GM19468 (cell line): ENCODE measurements at regions not wholly inside any gene's neighbourhood (a gene's known extent, or its start where the extent isn't known, plus 50 kb on each side); places are given as distances from the start of the nearest gene placed in this dataset.

Source experiments
- ATAC-seq: cut with Tn5 transposase; IDR thresholded peaks from one replicate; pipeline ENCODE4 v1.9.1; 2021; ENCODE audit warnings: mild to moderate bottlenecking, moderate library complexity, moderate number of reproducible peaks; ENCODE audit not compliant: unreplicated experiment; ENCODE audit errors: extremely low read depth

DNA sequence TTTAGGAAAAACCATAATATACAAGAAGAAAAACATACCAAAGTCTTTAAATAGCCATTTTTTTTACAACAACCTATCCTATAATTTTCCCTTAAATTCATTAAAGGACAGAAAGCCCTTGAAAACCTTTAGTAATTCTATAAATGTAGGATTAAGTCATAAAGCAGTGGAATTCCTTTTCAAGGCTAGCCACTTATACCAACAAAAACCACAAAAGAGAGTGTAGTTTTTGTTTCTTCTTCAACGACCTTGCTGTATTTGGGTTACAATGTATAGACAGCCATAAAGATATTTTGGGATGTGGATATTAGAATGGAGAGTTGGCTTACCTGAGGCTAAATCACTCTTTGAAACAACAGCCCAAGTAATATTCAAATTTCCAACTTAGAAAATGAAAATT, 296.6 kb upstream of the CDIN1 start:
- ATAC-seq = no peak

DNA sequence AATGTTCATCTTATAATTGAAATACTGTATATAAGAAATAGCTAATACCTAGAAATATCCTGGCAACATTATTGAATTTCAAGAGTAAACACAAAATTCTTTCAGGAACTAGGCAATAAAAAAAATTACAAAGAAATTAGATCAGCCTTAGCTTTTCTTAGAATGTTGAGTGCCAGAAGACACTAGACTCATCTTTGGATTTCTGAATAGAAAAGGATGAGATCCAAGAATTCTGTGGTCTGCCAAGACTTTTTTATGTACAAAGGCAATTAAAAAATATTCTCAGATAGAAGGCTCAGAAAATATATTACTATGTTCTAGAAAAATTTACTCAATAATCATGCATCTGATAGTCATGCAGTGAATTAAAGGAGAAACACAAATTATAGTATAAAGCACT, 294.5 kb upstream of the CDIN1 start:
- ATAC-seq = no peak

DNA sequence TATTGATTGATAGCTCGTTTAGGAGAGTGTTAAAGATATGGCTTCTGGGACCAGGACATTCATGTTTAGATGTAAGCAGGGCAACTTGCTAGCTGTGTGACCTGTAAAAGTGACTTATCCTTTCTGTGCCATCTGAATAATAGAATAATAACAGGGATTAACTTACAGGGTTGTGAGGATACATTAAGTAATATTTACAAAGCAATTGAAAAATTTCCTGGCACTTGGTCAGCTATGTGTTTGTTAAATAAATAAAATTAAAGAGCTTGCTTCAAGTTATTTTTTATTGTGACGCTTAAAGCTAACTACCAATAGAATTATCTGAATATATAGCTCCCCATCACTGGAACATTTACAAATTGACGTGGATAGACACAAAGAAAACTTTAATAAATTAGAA, 287.9 kb upstream of the CDIN1 start:
- ATAC-seq = no peak

DNA sequence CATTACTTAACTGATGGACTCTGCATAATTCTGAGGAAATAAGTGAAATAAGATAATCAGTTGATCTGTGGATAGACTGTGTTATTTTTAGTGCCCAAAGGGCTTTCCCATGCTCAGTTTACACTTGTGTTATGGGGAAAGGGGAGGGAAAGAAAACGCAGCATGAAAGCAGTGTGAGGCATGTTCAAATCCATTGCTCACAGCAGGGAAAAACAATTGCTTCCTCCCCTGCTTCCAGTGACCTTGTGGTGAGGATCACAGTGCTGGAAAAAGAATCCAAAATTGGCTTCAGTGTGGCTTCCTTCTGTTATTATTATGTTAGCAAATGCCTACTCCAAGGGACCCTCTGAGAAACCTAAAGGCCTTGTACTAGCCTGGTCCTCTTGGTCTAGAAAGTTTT, 285.1 kb upstream of the CDIN1 start:
- ATAC-seq = no peak

DNA sequence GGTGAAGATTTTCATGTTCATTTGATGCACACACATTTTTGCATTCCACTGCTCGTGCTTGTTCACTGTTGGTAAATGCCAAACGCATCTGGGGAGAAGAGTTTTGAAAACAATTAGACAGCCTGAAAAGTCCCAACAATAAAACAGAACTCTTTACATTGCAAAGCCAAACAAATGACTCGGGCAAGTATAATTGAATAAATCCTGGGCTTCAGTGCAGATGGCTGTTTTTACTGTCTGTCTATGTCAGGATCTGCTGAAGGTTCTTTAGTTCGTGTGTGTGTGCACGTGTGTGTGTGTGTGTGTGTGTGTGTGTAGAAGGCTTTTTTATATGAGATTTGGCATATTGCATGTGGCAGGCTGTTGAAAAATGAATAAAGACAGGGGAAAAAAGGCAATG, 277.5 kb upstream of the CDIN1 start:
- no peak for ATAC-seq

DNA sequence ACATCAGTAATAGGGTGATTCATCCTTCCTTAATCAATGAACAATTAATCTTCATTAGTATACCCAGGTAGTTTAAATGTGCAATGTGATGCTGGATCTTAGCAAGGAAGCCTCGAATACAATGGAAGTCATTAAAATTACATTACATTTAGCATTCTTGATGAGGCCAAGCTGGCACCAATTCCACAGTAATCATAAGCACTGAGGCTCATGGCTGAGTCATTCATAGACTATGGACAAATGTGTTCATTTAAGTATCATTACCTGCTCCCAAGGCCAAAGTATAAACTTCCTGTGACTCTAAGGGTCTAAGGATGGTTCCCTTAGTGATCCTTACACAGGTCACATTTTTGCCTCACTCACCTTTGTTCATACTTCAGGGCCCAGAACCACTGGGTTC, 266.4 kb upstream of the CDIN1 start:
- no peak for ATAC-seq

DNA sequence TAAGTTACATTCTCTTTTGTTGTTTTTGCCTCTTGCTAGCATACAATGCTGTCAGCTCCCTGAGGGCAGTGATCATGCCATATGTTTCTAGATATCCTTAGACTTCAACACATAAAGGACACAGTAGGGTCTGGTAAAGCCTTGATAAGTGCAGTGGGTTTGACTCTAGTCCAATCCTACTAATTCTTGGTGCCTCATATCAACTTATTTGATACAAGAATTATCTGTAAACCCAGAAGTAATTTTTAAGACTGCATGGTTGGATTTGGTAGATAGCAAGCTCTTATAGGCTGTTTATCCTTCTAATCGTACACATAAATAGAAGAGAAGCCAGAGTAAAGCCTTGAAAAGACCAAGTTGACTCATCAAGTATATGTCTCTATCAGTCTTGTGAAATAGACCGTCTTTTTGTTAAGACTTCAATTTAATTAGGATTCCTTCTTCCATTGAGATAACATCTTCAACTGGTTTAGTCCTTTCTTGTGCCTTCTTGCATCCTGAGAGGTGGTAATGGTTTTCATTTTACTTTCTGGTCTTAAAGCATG, 265.6 kb upstream of the CDIN1 start:
- ATAC-seq = no peak

DNA sequence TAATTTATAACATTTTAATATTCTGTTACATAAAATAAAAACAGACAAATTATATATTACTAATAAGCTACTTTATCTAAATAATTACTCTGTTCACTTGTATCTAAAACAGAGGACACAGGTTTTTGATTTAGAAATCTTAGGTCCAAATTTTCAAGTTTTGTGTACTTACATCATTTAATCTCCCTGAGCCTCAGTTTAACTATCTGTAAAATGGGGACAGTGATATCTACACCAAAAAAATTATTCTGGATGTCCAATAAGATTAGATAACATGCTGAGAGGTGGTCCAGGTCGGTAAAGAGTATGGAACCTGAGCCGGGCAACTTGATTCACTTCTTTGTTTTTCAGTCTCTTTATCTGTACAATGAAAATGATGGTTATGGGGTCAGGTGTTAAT, 263.8 kb upstream of the CDIN1 start:
- no peak for ATAC-seq

DNA sequence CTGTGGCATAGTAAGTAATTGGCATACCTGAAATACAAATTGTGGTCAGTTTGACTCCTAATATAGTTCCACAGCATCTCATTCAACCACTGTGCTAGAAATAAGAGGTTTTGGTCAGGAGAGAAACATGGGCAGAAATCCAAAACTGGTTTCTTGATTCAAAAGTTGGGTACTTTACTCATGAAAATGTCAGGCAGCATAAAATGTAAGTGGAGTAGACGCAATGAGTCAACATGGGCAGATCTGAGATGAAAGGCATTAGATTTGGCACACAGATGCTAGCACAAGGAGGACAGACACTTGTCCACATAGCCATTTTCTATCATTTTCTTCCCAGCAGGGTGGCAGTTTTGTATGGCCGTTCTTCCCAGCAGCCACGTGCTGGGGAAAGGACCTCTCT, 255.8 kb upstream of the CDIN1 start:
- ATAC-seq = no peak

DNA sequence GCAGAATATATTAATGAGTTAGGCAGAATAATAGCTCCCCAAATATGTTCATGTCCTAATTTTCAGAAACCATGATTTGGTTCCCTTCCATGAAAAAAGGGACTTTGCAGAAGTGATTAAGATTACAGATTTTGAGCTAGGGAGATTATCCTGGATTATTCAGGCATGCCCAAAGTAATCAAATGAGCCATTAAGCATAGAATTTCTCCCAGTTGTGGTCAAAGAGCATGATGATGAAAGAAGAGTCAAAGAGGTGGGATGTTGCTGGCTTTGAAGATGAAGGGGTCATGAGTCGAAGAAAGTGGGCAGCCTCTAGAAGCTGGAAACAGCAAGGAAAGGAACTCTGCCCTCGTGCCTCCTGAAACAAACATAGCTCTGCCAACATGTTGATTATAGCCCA, 254.2 kb upstream of the CDIN1 start:
- ATAC-seq = no peak

DNA sequence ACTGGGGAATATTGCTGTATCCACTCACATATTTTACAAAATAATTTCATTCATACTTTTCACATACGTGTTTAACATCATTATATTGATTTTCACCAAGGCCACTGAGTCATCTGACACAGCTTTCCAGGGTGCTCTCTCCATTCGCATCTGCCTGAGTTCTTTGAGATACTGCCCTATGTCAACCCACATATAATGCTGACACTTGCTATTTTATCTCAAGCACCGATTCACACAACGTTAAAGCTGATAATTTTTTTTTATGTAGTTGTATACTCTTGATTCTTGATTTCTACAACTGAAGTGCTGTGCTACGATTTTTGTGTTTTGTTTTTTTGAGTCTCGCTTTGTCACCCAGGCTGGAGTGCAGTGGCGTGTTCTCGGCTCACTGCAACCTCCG, 249.8 kb upstream of the CDIN1 start:
- ATAC-seq = no peak

DNA sequence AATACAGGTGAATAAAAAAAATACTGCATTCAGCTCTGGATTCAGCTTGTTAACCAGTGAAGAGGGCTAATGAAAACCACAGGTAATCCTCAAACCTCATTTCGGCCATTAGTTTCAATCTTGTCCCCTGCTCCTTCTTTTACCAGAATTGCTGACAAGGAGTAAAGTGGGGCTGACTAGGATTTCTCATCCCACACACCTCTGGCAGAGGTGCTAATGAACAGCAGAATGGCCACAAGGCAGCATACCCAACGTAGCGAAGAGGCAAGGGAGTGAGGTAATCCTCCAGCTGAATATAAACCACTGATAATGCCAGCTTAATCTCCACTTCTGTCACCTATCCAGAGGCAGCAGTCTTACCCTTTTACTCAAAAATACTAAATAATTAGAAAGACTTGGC, 248.8 kb upstream of the CDIN1 start:
- no peak for ATAC-seq

DNA sequence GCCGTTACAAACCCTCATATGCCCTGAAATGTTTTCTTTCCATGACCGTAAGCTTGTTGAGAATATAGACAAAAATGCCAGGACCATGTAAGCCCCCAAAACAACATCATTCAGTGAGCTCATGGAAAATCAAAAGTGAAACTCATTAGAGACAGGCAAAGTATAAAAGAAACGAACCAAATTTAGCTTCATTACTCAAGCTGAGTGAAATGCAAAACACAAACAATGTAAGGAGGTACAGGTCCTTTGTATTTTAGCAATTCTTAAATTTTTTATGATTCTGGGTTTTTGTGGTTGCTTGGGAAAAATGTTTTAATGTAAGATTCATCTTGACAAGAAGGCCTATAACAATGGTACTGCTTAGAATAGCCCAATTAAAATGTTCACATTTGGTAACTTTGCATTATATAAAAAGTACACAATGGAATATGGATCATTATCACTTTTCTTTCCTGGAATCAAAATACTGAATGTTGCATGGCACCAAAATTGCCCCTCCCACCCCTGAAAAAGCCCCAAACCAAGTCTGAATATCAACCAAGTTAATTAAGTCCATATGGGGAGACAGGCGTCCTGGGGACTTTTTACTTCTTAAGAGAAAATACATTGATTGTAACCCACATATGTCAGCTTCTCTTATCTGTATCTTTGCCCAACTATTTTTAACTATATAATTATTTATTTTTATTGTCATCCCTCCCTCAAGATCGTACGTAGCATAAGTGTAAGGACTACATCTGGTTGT, 247.7 kb upstream of the CDIN1 start:
- ATAC-seq = no peak

DNA sequence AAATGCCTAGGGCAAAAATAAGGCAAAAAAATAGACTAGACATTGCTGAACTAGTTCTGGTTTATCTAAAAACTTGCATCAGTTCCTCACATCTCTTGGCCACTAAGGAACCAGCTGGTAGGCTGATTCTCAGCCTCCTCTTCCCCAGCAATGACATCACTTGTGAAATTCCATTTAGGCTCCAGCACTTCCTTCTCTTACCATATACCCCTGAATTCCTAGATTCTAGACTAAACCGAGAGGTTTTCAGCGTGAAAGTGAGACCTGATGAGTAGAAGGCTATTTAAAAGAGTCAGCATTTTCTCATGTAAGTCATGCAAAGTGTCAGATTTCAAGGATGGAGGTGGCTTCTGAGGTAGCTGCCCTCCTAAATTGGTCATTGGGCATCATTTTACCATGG, 247.1 kb upstream of the CDIN1 start:
- no peak for ATAC-seq

DNA sequence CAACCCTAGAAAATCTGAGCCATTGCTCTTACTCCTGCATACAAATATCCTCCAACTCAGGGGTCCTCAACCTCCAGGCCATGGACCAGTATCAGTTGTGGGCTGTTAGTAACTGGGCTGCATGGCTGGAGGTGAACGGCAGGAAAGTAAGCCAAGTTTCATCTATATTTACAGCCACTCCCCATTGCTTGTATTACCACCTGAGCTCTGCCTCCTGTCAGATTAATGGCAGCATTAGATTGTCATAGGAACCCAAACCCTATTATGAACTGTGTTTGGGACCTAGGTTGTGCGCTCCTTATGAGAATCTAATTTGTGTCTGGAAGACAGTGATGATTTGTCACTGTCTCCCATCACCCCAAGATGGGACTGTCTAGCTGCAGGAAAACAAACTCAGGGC, 246.5 kb upstream of the CDIN1 start:
- ATAC-seq = no peak

DNA sequence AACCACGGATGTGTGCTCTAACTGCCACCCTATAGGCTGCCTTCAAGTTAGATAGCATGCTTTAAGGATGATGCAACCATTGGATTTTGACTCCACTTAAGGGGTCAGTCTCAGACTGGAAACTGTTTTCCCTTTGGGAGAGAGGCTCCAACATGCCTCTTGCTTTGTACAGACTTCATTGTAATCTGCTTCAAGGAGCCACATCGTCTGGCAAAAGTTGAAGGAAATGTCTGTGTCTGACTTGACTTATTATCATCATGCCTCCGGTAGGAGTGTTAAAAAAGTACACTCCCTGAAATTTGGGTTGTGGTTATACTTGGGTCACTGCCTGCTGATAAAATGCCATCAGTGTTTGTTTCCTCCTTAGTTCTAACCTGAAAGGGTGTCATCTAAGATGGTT, 245.4 kb upstream of the CDIN1 start:
- no peak for ATAC-seq

DNA sequence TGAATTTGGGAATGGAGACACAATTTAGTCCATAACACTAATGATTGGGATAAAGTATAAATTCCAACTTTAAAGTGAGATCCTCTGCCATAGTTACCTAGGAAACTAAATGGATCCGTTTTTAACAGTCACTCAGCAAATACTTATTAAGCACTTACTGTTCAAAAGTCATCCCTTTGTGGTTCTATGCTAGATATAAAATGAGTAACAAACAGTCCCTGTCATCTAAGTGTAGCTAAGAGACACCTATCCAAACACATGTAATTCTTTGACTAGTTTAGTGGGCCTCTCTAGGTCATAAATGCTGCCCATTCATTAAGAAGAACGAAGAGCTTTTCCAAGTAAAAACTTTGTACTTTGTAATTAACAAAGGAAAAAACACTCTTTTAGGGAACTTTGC, 244.2 kb upstream of the CDIN1 start:
- ATAC-seq = no peak

DNA sequence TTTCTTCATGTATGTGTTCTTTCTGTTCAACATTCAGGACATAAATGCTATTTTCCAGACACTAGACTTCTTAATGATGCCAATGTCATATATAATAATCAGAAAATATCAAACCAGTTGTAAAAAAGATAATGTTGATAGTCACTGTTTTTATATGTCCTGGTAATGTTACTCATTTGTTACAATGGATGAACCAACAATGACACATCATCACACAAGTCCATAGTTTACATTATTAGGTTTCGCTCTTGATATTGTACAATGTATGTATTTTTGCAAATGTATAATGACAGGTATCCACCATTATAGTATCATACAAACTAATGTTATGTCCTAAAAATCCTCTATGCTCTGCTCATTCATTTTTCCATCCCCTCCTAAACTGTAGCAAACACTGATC, 243.8 kb upstream of the CDIN1 start:
- no peak for ATAC-seq

DNA sequence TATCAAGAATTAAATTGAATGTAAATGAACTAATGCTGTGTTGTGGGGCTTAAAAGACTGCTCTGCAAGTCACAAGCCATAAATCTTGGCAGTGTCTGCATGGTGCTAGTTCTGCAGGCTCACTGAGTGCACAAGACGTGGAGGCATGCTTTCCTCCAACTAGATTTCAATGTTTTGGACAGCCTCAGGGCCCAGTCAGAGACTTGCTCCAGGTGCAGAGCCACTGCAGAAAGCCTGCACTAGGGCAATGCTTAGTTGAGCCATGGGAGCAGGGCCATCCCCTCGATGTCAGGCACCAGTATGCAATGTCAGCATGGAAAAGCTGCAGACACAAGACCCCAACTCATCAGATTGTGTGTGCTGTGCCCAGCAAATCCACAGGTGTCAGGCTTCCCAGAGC, 234.5 kb upstream of the CDIN1 start:
- ATAC-seq = no peak

DNA sequence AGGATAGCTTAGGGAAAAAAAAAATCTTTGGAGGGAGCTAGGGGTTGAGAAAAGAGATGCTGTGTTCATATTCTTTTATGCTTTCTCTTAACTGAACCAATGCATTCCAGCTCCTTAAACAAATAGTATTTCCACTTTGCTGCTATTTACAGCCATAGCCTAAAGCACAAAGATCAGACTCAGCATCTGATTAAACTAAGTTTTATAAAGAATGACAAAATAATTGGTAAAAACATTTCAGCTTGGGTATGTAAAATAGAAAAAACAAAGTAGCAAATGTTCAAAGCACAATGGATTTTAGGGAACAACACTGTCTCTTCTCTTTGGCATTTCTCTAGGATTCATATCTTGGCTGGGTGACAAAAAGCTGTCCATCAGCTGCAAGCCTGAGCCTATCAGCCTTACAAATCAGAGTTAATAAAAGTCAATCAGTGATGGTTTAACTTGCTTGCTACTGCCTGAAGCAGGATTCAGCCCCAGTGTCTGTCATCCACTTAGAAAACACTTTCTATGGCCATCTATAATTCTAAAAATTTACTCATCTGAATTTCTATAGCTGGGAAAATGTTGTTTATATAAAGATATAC, 232.1 kb upstream of the CDIN1 start:
- no peak for ATAC-seq

DNA sequence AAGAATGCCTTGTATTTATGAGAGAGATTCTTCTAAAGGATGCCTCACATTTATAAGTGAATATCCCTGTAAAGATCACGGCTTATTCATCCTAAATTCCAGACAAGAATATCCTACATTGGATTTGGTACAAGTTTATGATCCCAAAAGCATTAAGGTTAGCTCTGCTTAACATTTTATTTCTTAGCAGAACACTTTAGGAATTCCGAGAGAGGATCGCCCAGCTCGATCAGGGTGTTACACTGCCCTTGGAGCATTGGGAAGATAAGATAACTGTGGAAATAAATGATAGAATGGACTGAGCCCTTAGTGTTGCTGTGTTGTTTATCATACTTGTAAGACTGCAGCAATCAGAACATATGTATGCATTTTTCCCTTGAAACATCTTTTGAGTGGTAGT, 223.0 kb upstream of the CDIN1 start:
- no peak for ATAC-seq

DNA sequence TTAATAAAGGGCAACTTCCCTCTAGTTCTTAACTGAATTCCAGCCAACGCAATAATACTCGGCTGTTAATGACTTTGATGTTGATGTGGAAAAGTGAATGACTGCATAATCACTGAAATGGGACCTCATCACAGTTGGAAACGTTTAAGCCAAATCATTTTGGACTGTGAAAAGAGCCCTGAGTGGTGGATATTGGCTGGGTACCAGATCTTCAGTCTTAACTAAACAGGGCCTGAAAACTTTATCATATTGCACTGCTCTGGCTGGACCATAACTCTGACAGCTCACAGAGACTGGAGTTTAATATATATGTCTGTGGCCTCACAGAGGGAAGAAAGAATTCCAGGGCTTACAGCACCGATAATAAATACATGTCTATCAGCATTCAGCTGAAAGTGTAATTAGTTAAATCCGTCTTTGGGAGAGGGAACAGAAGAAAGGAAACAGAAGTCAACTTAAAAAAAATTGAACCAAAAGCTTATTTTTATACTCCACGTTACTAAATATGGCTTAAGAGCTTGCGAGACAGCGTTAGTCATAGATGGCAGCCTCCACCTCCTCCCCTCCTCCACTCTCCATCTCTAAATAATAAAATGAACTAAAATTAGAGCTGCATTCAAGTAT, 222.3 kb upstream of the CDIN1 start:
- no peak for ATAC-seq
